ENCODE measurements at regions not wholly inside any gene's neighbourhood (a gene's known extent, or its start where the extent isn't known, plus 50 kb on each side); places are given as distances from the start of the nearest gene placed in this dataset.

- Mint-ChIP-seq H3K27me3 (peaks cover 3% of the 10 kb centered on the region), H3K9me3 (no peaks in the 10 kb centered on the region), H3K36me3 (no peaks in the 10 kb centered on the region), H3K27ac (no peak overlapping the region), H3K4me3 (no peak overlapping the region), H3K4me1 (ENCODE audit: unreplicated experiment) (peaks cover 29% of the 10 kb centered on the region)
- DNase-seq (ENCODE audit: extremely low spot score, unreplicated experiment) = no peak
- no peak for TF ChIP-seq CTCF (conservative IDR thresholded peaks at IDR 0.05)
These were observed 144.7 kb upstream of the CTNNA2 start for GRCh38 chr2:79368116-79368630.

- no peak for TF ChIP-seq CTCF (conservative IDR thresholded peaks at IDR 0.05)
- no peak for DNase-seq (ENCODE audit: extremely low spot score, unreplicated experiment)
- Mint-ChIP-seq H3K4me3 (no peak overlapping the region), H3K27me3 (no peaks in the 10 kb centered on the region), H3K4me1 (ENCODE audit: unreplicated experiment) (no peaks in the 10 kb centered on the region), H3K36me3 (no peaks in the 10 kb centered on the region), H3K9me3 (no peaks in the 10 kb centered on the region), H3K27ac (no peak overlapping the region)
These were observed 153.4 kb upstream of the CTNNA2 start for GRCh38 chr2:79359419-79359818.

- TF ChIP-seq CTCF (conservative IDR thresholded peaks at IDR 0.05) = no peak
- H3K27me3 Mint-ChIP-seq = no peaks in the 10 kb centered on the region
- no peaks in the 10 kb centered on the region for H3K36me3 Mint-ChIP-seq
- H3K9me3 Mint-ChIP-seq = peaks cover 6% of the 10 kb centered on the region
- H3K4me3 Mint-ChIP-seq = no peak overlapping the region
- no peak overlapping the region for H3K27ac Mint-ChIP-seq
- DNase-seq (ENCODE audit: extremely low spot score, unreplicated experiment) = no peak
- no peaks in the 10 kb centered on the region for H3K4me1 Mint-ChIP-seq (ENCODE audit: unreplicated experiment)
These were observed 157.3 kb upstream of the CTNNA2 start for GRCh38 chr2:79355569-79355968.

GRCh38 chr2:79327460-79327859 lies 167.9 kb upstream of the REG3A start:
- no peak overlapping the region for H3K4me3 Mint-ChIP-seq
- no peaks in the 10 kb centered on the region for H3K4me1 Mint-ChIP-seq (ENCODE audit: unreplicated experiment)
- H3K36me3 Mint-ChIP-seq = no peaks in the 10 kb centered on the region
- no peak overlapping the region for H3K27ac Mint-ChIP-seq
- no peak for DNase-seq (ENCODE audit: extremely low spot score, unreplicated experiment)
- no peaks in the 10 kb centered on the region for H3K27me3 Mint-ChIP-seq
- no peaks in the 10 kb centered on the region for H3K9me3 Mint-ChIP-seq
- TF ChIP-seq CTCF (conservative IDR thresholded peaks at IDR 0.05) = no peak

- Mint-ChIP-seq H3K27ac (no peak overlapping the region), H3K36me3 (no peaks in the 10 kb centered on the region), H3K9me3 (peaks cover 4% of the 10 kb centered on the region), H3K27me3 (no peaks in the 10 kb centered on the region), H3K4me1 (ENCODE audit: unreplicated experiment) (no peaks in the 10 kb centered on the region), H3K4me3 (no peak overlapping the region)
- DNase-seq (ENCODE audit: extremely low spot score, unreplicated experiment) = no peak
- TF ChIP-seq CTCF (conservative IDR thresholded peaks at IDR 0.05) = no peak
These were observed 161.3 kb upstream of the REG3A start for GRCh38 chr2:79320871-79321270.

GRCh38 chr2:79294994-79295393 lies 135.4 kb upstream of the REG3A start:
- Mint-ChIP-seq H3K36me3 (no peaks in the 10 kb centered on the region), H3K9me3 (peaks cover 12% of the 10 kb centered on the region), H3K4me3 (no peak overlapping the region), H3K27me3 (no peaks in the 10 kb centered on the region), H3K27ac (no peak overlapping the region), H3K4me1 (ENCODE audit: unreplicated experiment) (peaks cover 7% of the 10 kb centered on the region)
- no peak for TF ChIP-seq CTCF (conservative IDR thresholded peaks at IDR 0.05)
- DNase-seq (ENCODE audit: extremely low spot score, unreplicated experiment) = no peak

Data from type B pancreatic cell (in vitro differentiated cells).